Right atrium auricular region (tissue), 2 donors: ENCODE measurements at regions not wholly inside any gene's neighbourhood (a gene's known extent, or its start where the extent isn't known, plus 50 kb on each side); places are given as distances from the start of the nearest gene placed in this dataset.
"Not testable (repeated sequence)": the region's sequence is repeated elsewhere in the genome, so short reads cannot be mapped to it uniquely, and the experiment has no call there.

Experiments
- DNase-seq: peaks from one replicate; pipeline ENCODE4 v3.0.0-alpha.2; 2019; ENCODE audit warnings: low spot score
- H3K27ac ChIP-seq, 2 donors: fragments of 200-600 bp; sonication (generic); 1 replicate in 1 of 2; 2 replicates in 1 of 2; pipeline ENCODE4 v1.5.1; 2016 to 2019
- H3K27me3 ChIP-seq, 2 donors: fragments of 200-600 bp; sonication (generic); one replicate each; pipeline versions ENCODE4 v1.5.1 to v1.6.0; 2017 to 2019
- H3K36me3 ChIP-seq: fragments of 200-600 bp; sonication (generic); one replicate; pipeline ENCODE4 v1.5.1; 2016
- H3K4me1 ChIP-seq, 2 donors: fragments of 200-600 bp; sonication (generic); one replicate each; pipeline versions ENCODE4 v1.5.1 to v1.6.0; 2017 to 2019
- H3K4me3 ChIP-seq, 2 donors: fragments of 200-600 bp; sonication (generic); 1 replicate in 1 of 2; 2 replicates in 1 of 2; pipeline ENCODE4 v1.5.1; 2017 to 2019; ENCODE audit warnings: mild to moderate bottlenecking in 1 of 2, moderate library complexity in 1 of 2
- H3K9me3 ChIP-seq, 2 donors: fragments of 200-600 bp; sonication (generic); one replicate each; pipeline ENCODE4 v1.5.1; 2019
- TF ChIP-seq, protein P1 (sequence below), 2 donors: fragments of 200-600 bp; sonication (generic); IDR thresholded peaks; one replicate each; pipeline ENCODE4 v1.5.1; 2019; ENCODE audit warnings: antibody characterized with exemption in 2 of 2

DNA sequence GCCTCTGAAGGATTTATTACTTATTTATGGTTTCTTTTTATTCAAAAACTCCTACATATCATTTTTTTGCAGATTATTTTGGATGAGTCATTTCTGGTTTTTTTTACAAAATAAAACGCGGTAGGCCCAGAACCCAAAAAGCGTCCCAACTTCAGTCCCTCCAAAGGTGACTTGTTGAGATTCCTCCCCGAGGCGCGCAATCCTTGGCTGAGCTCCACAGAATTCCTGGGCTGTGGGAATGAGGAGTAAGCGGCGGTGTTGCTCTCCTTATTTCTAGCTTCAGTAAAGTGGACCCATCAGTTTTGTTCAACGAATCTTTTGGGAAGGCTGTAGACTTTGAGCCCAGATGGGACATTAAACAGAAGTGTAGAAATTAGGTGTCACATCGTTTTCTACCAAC lies 67.0 kb upstream of the RMP24 start:
- Histone ChIP-seq H3K4me1 (no peaks in the 10 kb centered on the region), H3K27me3 (no peaks in the 10 kb centered on the region), H3K27ac (no peak overlapping the region), H3K36me3 (no peaks in the 10 kb centered on the region), H3K9me3 (no peaks in the 10 kb centered on the region), H3K4me3 (no peak overlapping the region)
- TF ChIP-seq, protein P1, sequence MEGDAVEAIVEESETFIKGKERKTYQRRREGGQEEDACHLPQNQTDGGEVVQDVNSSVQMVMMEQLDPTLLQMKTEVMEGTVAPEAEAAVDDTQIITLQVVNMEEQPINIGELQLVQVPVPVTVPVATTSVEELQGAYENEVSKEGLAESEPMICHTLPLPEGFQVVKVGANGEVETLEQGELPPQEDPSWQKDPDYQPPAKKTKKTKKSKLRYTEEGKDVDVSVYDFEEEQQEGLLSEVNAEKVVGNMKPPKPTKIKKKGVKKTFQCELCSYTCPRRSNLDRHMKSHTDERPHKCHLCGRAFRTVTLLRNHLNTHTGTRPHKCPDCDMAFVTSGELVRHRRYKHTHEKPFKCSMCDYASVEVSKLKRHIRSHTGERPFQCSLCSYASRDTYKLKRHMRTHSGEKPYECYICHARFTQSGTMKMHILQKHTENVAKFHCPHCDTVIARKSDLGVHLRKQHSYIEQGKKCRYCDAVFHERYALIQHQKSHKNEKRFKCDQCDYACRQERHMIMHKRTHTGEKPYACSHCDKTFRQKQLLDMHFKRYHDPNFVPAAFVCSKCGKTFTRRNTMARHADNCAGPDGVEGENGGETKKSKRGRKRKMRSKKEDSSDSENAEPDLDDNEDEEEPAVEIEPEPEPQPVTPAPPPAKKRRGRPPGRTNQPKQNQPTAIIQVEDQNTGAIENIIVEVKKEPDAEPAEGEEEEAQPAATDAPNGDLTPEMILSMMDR (IDR thresholded peaks at IDR 0.05), result no peak
- no peak for DNase-seq

DNA sequence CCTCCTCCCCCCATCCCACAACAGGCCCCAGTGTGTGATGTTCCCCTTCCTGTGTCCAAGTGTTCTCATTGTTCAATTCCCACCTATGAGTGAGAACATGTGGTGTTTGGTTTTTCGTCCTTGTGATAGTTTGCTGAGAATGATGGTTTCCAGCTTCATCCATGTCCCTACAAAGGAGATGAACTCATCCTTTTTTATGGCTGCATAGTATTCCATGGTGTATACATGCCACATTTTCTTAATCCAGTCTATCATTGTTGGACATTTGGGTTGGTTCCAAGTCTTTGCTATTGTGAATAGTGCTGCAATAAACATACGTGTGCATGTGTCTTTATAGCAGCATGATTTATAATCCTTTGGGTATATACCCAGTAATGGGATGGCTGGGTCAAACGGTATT lies 66.2 kb upstream of the RMP24 start:
- H3K27me3 ChIP-seq, DNase-seq, H3K36me3 ChIP-seq, H3K4me3 ChIP-seq, H3K9me3 ChIP-seq, H3K4me1 ChIP-seq, H3K27ac ChIP-seq: not testable (repeated sequence)

DNA sequence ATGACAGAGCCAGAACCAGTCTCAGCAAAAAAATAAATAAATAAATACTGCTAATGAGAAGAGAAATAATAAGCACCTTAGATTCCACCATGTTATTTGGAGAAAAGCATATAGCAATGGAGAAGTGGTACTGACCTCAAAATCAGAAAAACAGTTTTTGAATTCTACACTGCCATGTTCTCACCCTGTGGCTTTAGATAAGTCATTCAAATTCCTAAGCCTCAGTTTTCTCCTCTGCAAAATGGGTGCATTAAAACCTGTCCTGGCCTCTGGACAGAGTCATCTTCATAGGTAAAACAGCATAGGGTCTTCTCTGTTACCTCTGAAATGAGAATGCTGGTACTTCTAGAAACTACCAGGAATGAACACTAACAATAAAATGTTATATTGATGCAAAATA lies 62.2 kb upstream of the RMP24 start:
- H3K9me3 ChIP-seq, result no peaks in the 10 kb centered on the region
- no peak for DNase-seq
- TF ChIP-seq, protein P1 (IDR thresholded peaks at IDR 0.05), result no peak
- no peaks in the 10 kb centered on the region for H3K27me3 ChIP-seq
- no peak overlapping the region for H3K27ac ChIP-seq
- no peaks in the 10 kb centered on the region for H3K36me3 ChIP-seq
- peaks cover 0 to 4% of the 10 kb centered on the region in 2 donors for H3K4me1 ChIP-seq
- H3K4me3 ChIP-seq, result no peak overlapping the region

DNA sequence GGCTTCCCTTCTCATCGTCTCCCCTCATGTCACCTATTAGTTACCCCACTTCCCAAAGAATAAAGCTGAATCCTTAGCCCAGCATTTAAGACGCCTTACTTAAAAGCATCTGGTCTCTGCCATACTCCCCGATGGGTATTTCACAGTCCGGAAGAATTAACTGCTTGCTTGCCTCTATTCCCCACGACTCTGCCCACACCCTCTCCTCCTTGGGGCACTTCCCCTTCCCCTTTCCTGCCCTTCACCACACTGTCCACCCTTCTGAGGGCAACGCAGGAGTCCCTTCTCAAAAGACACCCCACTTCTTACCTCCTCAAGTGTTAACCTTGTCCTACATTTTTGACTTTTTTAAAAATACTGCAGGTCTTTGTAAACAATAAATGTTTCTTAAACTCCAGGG lies 60.1 kb upstream of the RMP24 start:
- TF ChIP-seq, protein P1 (IDR thresholded peaks at IDR 0.05), result no peak
- Histone ChIP-seq H3K36me3 (no peaks in the 10 kb centered on the region), H3K4me3 (no peak overlapping the region), H3K9me3 (no peaks in the 10 kb centered on the region), H3K4me1 (peaks cover 0 to 4% of the 10 kb centered on the region in 2 donors), H3K27me3 (no peaks in the 10 kb centered on the region), H3K27ac (no peak overlapping the region)
- DNase-seq, result no peak

DNA sequence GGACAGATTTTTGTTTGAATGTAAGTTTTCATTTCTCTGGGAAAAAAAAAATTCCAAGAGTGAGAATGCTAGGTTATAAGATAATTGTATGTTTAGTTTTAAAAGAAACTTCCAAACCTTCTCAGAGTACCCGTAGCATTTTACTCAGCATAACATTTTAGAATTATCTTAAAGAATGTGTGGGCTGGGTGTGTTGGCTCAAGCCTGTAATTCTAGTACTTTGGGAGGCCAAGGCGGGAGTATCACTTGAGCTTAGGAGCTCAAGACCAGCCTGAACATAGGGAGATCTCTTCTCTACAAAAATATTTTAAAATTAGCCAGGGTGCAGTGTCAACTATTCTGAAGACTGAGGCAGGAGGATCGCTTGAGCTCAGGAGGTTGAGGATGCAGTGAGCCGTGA lies 57.4 kb upstream of the RMP24 start:
- Histone ChIP-seq H3K27ac (no peak overlapping the region), H3K4me1 (peaks cover 0 to 4% of the 10 kb centered on the region in 2 donors), H3K36me3 (no peaks in the 10 kb centered on the region), H3K27me3 (no peaks in the 10 kb centered on the region), H3K4me3 (no peak overlapping the region), H3K9me3 (no peaks in the 10 kb centered on the region)
- no peak for DNase-seq
- TF ChIP-seq, protein P1 (IDR thresholded peaks at IDR 0.05), result no peak

DNA sequence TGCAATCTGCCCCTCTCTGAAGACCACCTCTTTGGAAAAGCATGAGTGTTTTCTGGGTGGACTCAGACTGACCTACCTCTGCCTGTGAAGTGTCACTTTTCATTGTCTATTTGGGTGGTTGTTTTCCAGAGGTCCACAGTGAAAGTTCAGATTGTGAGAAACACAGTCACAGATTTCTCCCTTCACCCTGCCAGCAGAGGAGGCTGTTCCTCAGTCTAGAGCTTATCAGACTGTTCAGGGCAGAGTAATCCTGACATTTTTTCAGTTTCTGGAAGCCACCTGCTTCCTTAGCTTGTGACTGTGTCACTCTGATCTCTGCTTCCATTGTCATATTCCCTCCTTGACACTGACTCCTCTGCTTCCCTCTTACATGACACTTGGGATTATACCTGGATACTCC lies 55.4 kb upstream of the RMP24 start:
- Histone ChIP-seq H3K4me1 (no peaks in the 10 kb centered on the region), H3K27me3 (no peaks in the 10 kb centered on the region), H3K27ac (no peak overlapping the region), H3K4me3 (no peak overlapping the region), H3K9me3 (no peaks in the 10 kb centered on the region), H3K36me3 (no peaks in the 10 kb centered on the region)
- TF ChIP-seq, protein P1 (IDR thresholded peaks at IDR 0.05), result no peak
- DNase-seq, result no peak
